ENCODE measurements at regions not wholly inside any gene's neighbourhood (a gene's known extent, or its start where the extent isn't known, plus 50 kb on each side); places are given as distances from the start of the nearest gene placed in this dataset.
"Not testable (repeated sequence)": the region's sequence is repeated elsewhere in the genome, so short reads cannot be mapped to it uniquely, and the experiment has no call there.

- DNase-seq (ENCODE audit: low read depth): peak; percentile 52
These were observed 2595.3 kb downstream of the ARAP2 start for GRCh38 chr4:33649015-33649414.

- DNase-seq (ENCODE audit: low read depth): no peak
These were observed 2594.8 kb downstream of the ARAP2 start for GRCh38 chr4:33649471-33649870.

GRCh38 chr4:33650036-33650435, 2594.3 kb downstream of the ARAP2 start:
- no peak for DNase-seq (ENCODE audit: low read depth)

- no peak for DNase-seq (ENCODE audit: low read depth)
These were observed 2585.3 kb downstream of the ARAP2 start for GRCh38 chr4:33658971-33659370.

GRCh38 chr4:33661636-33662035, 2582.7 kb downstream of the ARAP2 start:
- no peak for DNase-seq (ENCODE audit: low read depth)

GRCh38 chr4:33685939-33686338, 2558.4 kb downstream of the ARAP2 start:
- no peak for DNase-seq (ENCODE audit: low read depth)

GRCh38 chr4:33696041-33696440, 2548.3 kb downstream of the ARAP2 start:
- DNase-seq (ENCODE audit: low read depth): no peak

GRCh38 chr4:33696586-33696985, 2547.7 kb downstream of the ARAP2 start:
- DNase-seq (ENCODE audit: low read depth): no peak

- peak; percentile 26 for DNase-seq (ENCODE audit: low read depth)
These were observed 2535.1 kb downstream of the ARAP2 start for GRCh38 chr4:33709247-33709646.

- DNase-seq (ENCODE audit: low read depth): no peak
These were observed 2532.5 kb downstream of the ARAP2 start for GRCh38 chr4:33711826-33712225.

GRCh38 chr4:33714971-33715370, 2529.3 kb downstream of the ARAP2 start:
- DNase-seq (ENCODE audit: low read depth): no peak

GRCh38 chr4:33715841-33716395, 2528.4 kb downstream of the ARAP2 start:
- DNase-seq (ENCODE audit: low read depth): peak; percentile 74

- peak; percentile 32 for DNase-seq (ENCODE audit: low read depth)
These were observed 2522.1 kb downstream of the ARAP2 start for GRCh38 chr4:33722254-33722653.

GRCh38 chr4:33722800-33723516, 2521.4 kb downstream of the ARAP2 start:
- peak; percentile 19 for DNase-seq (ENCODE audit: low read depth)

GRCh38 chr4:33724685-33725084, 2519.6 kb downstream of the ARAP2 start:
- no peak for DNase-seq (ENCODE audit: low read depth)

- DNase-seq (ENCODE audit: low read depth): no peak
These were observed 2518.5 kb downstream of the ARAP2 start for GRCh38 chr4:33725861-33726260.

- DNase-seq (ENCODE audit: low read depth): no peak
These were observed 2506.6 kb downstream of the ARAP2 start for GRCh38 chr4:33737726-33738125.

GRCh38 chr4:33739884-33740632, 2504.3 kb downstream of the ARAP2 start:
- peak; percentile 25 for DNase-seq (ENCODE audit: low read depth)

- not testable (repeated sequence) for DNase-seq (ENCODE audit: low read depth)
These were observed 2503.4 kb downstream of the ARAP2 start for GRCh38 chr4:33740871-33741270.

GRCh38 chr4:33746979-33747378, 2497.3 kb downstream of the ARAP2 start:
- peak; percentile 12 for DNase-seq (ENCODE audit: low read depth)

GRCh38 chr4:33751050-33751449, 2493.3 kb downstream of the ARAP2 start:
- no peak for DNase-seq (ENCODE audit: low read depth)

GRCh38 chr4:33772582-33772981, 2471.7 kb downstream of the ARAP2 start:
- DNase-seq (ENCODE audit: low read depth): no peak

Data from EH (cell line).